Erythroblast (primary cell): ENCODE measurements at regions not wholly inside any gene's neighbourhood (a gene's known extent, or its start where the extent isn't known, plus 50 kb on each side); places are given as distances from the start of the nearest gene placed in this dataset.

Experiments
- DNase-seq, 2 experiments: peaks; one replicate each; lab custom pipeline; 2025; lab: John Stamatoyannopoulos, UW
- GATA1 ChIP-seq: IDR thresholded peaks from 2 replicates; pipeline ENCODE4 v1.6.1; 2011; ENCODE audit warnings: low read depth, mild to moderate bottlenecking, control low read depth, low read length, moderate library complexity
- POLR2A ChIP-seq: IDR thresholded peaks from 2 replicates; pipeline ENCODE4 v1.6.1; 2011; ENCODE audit warnings: mild to moderate bottlenecking, low read length

GRCh38 chr2:42895791-42896135 lies 103.4 kb upstream of the HAAO start:
- DNase-seq: no peak
- TF ChIP-seq POLR2A (no peak), GATA1 (no peak)

GRCh38 chr2:42895134-42895790 lies 102.9 kb upstream of the HAAO start:
- TF ChIP-seq POLR2A (no peak), GATA1 (no peak)
- DNase-seq: no peak

GRCh38 chr2:42893047-42893758 lies 100.8 kb upstream of the HAAO start:
- no peak for DNase-seq
- no peak for TF ChIP-seq POLR2A
- TF ChIP-seq GATA1: no peak

GRCh38 chr2:42890791-42891355 lies 98.5 kb upstream of the HAAO start:
- no peak for TF ChIP-seq GATA1
- no peak for TF ChIP-seq POLR2A
- DNase-seq: peak in 1 of 2 experiments; percentile 17

GRCh38 chr2:42888321-42889245 lies 96.2 kb upstream of the HAAO start:
- DNase-seq: no peak
- TF ChIP-seq POLR2A (no peak), GATA1 (no peak)

- TF ChIP-seq POLR2A (no peak), GATA1 (no peak)
- DNase-seq: no peak
Measured at GRCh38 chr2:42886921-42887320, 94.5 kb upstream of the HAAO start.

- no peak for DNase-seq
- no peak for TF ChIP-seq POLR2A
Measured at GRCh38 chr2:42882756-42883155, 90.4 kb upstream of the HAAO start.

- DNase-seq: peak in 1 of 2 experiments; percentile 11
- TF ChIP-seq POLR2A (no peak), GATA1 (no peak)
Measured at GRCh38 chr2:42881732-42882131, 89.3 kb upstream of the HAAO start.

- no peak for DNase-seq
- no peak for TF ChIP-seq POLR2A
- TF ChIP-seq GATA1: no peak
Measured at GRCh38 chr2:42880738-42881690, 88.6 kb upstream of the HAAO start.

GRCh38 chr2:42879913-42880737 lies 87.7 kb upstream of the HAAO start:
- no peak for DNase-seq
- TF ChIP-seq GATA1: no peak
- TF ChIP-seq POLR2A: no peak

- no peak for DNase-seq
- TF ChIP-seq POLR2A (no peak), GATA1 (no peak)
Measured at GRCh38 chr2:42879121-42879705, 86.8 kb upstream of the HAAO start.

GRCh38 chr2:42878581-42878980 lies 86.2 kb upstream of the HAAO start:
- no peak for TF ChIP-seq POLR2A
- no peak for TF ChIP-seq GATA1
- no peak for DNase-seq

GRCh38 chr2:42877936-42878335 lies 85.6 kb upstream of the HAAO start:
- no peak for DNase-seq
- TF ChIP-seq POLR2A (no peak), GATA1 (no peak)
